Mesenchymal stem cell (in vitro differentiated cells and primary cell): ENCODE measurements at regions not wholly inside any gene's neighbourhood (a gene's known extent, or its start where the extent isn't known, plus 50 kb on each side); places are given as distances from the start of the nearest gene placed in this dataset.

Source experiments
- DNase-seq: peaks from one replicate; pipeline ENCODE4 v3.0.0-alpha.2; 2013
- H2AFZ ChIP-seq: one replicate; pipeline ENCODE4 v1.6.1; 2013; ENCODE audit warnings: low read depth, mild to moderate bottlenecking, control low read depth, inconsistent platforms, low read length, moderate library complexity
- H2AK5ac ChIP-seq: 2 replicates; pipeline ENCODE4 v1.6.1; 2013; ENCODE audit warnings: low read length, moderate library complexity, mild to moderate bottlenecking, inconsistent platforms; ENCODE audit not compliant: severe bottlenecking
- H2BK120ac ChIP-seq: one replicate; pipeline ENCODE4 v1.6.1; 2013; ENCODE audit warnings: low read depth, mild to moderate bottlenecking, inconsistent platforms, low read length, moderate library complexity
- H2BK12ac ChIP-seq, 2 experiments: one replicate each; pipeline ENCODE4 v1.6.1; 2013; ENCODE audit warnings: inconsistent platforms in 2 of 2, low read length in 2 of 2, mild to moderate bottlenecking in 2 of 2, moderate library complexity in 2 of 2, control low read depth in 1 of 2
- H2BK15ac ChIP-seq: one replicate; pipeline ENCODE4 v1.6.1; 2013; ENCODE audit warnings: mild to moderate bottlenecking, low read depth, inconsistent platforms; ENCODE audit not compliant: poor library complexity, severe bottlenecking
- H2BK5ac ChIP-seq: 2 replicates; pipeline ENCODE4 v1.6.1; 2013; ENCODE audit warnings: low read depth, mild to moderate bottlenecking, low read length, control low read depth, inconsistent platforms; ENCODE audit not compliant: poor library complexity, severe bottlenecking
- H3K14ac ChIP-seq, 2 experiments: one replicate each; pipeline ENCODE4 v1.6.1; 2013; ENCODE audit warnings: inconsistent platforms in 2 of 2, low read length in 2 of 2, control low read depth in 1 of 2, mild to moderate bottlenecking in 1 of 2, moderate library complexity in 1 of 2
- H3K18ac ChIP-seq, 2 experiments: one replicate each; pipeline ENCODE4 v1.6.1; 2013; ENCODE audit warnings: inconsistent platforms in 2 of 2, low read length in 2 of 2, control low read depth in 1 of 2, low read depth in 1 of 2, mild to moderate bottlenecking in 1 of 2
- H3K23ac ChIP-seq, 2 experiments: one replicate each; pipeline ENCODE4 v1.6.1; 2013; ENCODE audit warnings: inconsistent platforms in 2 of 2, low read length in 2 of 2, mild to moderate bottlenecking in 2 of 2, moderate library complexity in 2 of 2, control low read depth in 1 of 2
- H3K27ac ChIP-seq: 2 replicates; pipeline ENCODE4 v1.5.1; 2013; ENCODE audit warnings: mild to moderate bottlenecking, moderate library complexity, low read length, control low read depth, inconsistent platforms; ENCODE audit not compliant: poor library complexity, severe bottlenecking
- H3K27me3 ChIP-seq, 2 experiments: 2 replicates each; pipeline versions ENCODE4 v1.6.1 to v1.7.0; 2013; ENCODE audit warnings: low read length in 2 of 2, mild to moderate bottlenecking in 2 of 2, moderate library complexity in 2 of 2, control low read depth in 1 of 2, inconsistent platforms in 1 of 2; ENCODE audit not compliant: control insufficient read depth in 1 of 2, insufficient read depth in 1 of 2
- H3K36me3 ChIP-seq, 2 experiments: 2 replicates each; pipeline versions ENCODE4 v1.6.1 to v1.7.0; 2013; ENCODE audit warnings: low read length in 2 of 2, control low read depth in 1 of 2, inconsistent platforms in 1 of 2, low read depth in 1 of 2, mild to moderate bottlenecking in 1 of 2; ENCODE audit not compliant: insufficient read depth in 2 of 2, control insufficient read depth in 1 of 2
- H3K4ac ChIP-seq, 2 experiments: one replicate each; pipeline ENCODE4 v1.6.1; 2013; ENCODE audit warnings: inconsistent platforms in 2 of 2, low read length in 2 of 2, mild to moderate bottlenecking in 2 of 2, moderate library complexity in 2 of 2, control low read depth in 1 of 2, low read depth in 1 of 2
- H3K4me1 ChIP-seq: 2 replicates; pipeline ENCODE4 v1.6.1; 2013; ENCODE audit warnings: low read depth, low read length, control low read depth; ENCODE audit not compliant: control insufficient read depth, insufficient read depth
- H3K4me2 ChIP-seq: 2 replicates; pipeline ENCODE4 v1.6.1; 2013; ENCODE audit warnings: low read length, mild to moderate bottlenecking, inconsistent platforms; ENCODE audit not compliant: poor library complexity, severe bottlenecking
- H3K4me3 ChIP-seq, 2 experiments: 2 replicates each; pipeline versions ENCODE4 v1.5.1 to v1.7.0; 2013; ENCODE audit warnings: low read length in 2 of 2, mild to moderate bottlenecking in 2 of 2, control low read depth in 1 of 2, low read depth in 1 of 2; ENCODE audit not compliant: insufficient read depth in 1 of 2
- H3K79me1 ChIP-seq: replicated peaks from 2 replicates; pipeline ENCODE4 v1.6.1; 2013; ENCODE audit warnings: mild to moderate bottlenecking, control low read depth, low read length, inconsistent platforms; ENCODE audit not compliant: poor library complexity, severe bottlenecking
- H3K9ac ChIP-seq: 2 replicates; pipeline ENCODE4 v1.7.0; 2013; ENCODE audit warnings: mild to moderate bottlenecking, low read length, moderate library complexity
- H3K9me3 ChIP-seq: 2 replicates; pipeline ENCODE4 v1.7.0; 2013; ENCODE audit warnings: mild to moderate bottlenecking, low read length; ENCODE audit not compliant: control insufficient read depth
- H4K8ac ChIP-seq: one replicate; pipeline ENCODE4 v1.6.1; 2013; ENCODE audit warnings: inconsistent platforms, mild to moderate bottlenecking, low read length, moderate library complexity
- H4K91ac ChIP-seq: one replicate; pipeline ENCODE4 v1.6.1; 2013; ENCODE audit warnings: mild to moderate bottlenecking, low read length, inconsistent platforms
- WGBS: methylation state at CpG from one replicate; pipeline ENCODE4 v1.1.7; 2013; ENCODE audit warnings: mixed read lengths; 5-methylcytosine and 5-hydroxymethylcytosine counted together

GRCh38 chr12:131209082-131210070 is 255.7 kb downstream of the ADGRD1 start:
- DNase-seq = no peak
- Histone ChIP-seq H3K4ac (no peak overlapping the region), H3K18ac (no peak overlapping the region), H4K8ac (no peak overlapping the region), H2BK15ac (no peak overlapping the region), H3K9me3 (no peaks in the 10 kb centered on the region), H2AFZ (no peak overlapping the region), H4K91ac (no peak overlapping the region), H3K27ac (no peak overlapping the region), H2AK5ac (no peak overlapping the region), H3K23ac (no peak overlapping the region), H3K4me3 (no peak overlapping the region), H3K9ac (no peak overlapping the region), H3K4me2 (no peak overlapping the region), H3K79me1 (no peaks in the 10 kb centered on the region), H2BK12ac (no peak overlapping the region), H3K36me3 (no peaks in the 10 kb centered on the region), H2BK120ac (no peak overlapping the region), H3K4me1 (no peaks in the 10 kb centered on the region), H3K14ac (no peak overlapping the region), H2BK5ac (no peak overlapping the region), H3K27me3 (no peaks in the 10 kb centered on the region)
- 87% methylated on average over 21 of the region's 21 CpGs for WGBS

GRCh38 chr12:131210506-131211339 is 257.0 kb downstream of the ADGRD1 start:
- Histone ChIP-seq H3K4ac (no peak overlapping the region), H2AFZ (no peak overlapping the region), H2BK120ac (no peak overlapping the region), H3K27ac (no peak overlapping the region), H2AK5ac (no peak overlapping the region), H4K91ac (no peak overlapping the region), H3K18ac (no peak overlapping the region), H3K4me3 (no peak overlapping the region), H3K79me1 (no peaks in the 10 kb centered on the region), H3K4me2 (no peak overlapping the region), H3K14ac (no peak overlapping the region), H3K27me3 (no peaks in the 10 kb centered on the region), H2BK12ac (no peak overlapping the region), H3K23ac (no peak overlapping the region), H2BK5ac (no peak overlapping the region), H3K36me3 (no peaks in the 10 kb centered on the region), H2BK15ac (no peak overlapping the region), H3K4me1 (no peaks in the 10 kb centered on the region), H3K9ac (no peak overlapping the region), H4K8ac (no peak overlapping the region), H3K9me3 (no peaks in the 10 kb centered on the region)
- DNase-seq = no peak
- 52% methylated on average over 13 of the region's 13 CpGs for WGBS

GRCh38 chr12:131211340-131211938 is 257.7 kb downstream of the ADGRD1 start:
- H2BK15ac ChIP-seq = no peak overlapping the region
- H2AFZ ChIP-seq = no peak overlapping the region
- H2BK120ac ChIP-seq = no peak overlapping the region
- H3K23ac ChIP-seq = no peak overlapping the region
- no peak overlapping the region for H4K91ac ChIP-seq
- H2AK5ac ChIP-seq = no peak overlapping the region
- H3K18ac ChIP-seq = no peak overlapping the region
- H3K4me2 ChIP-seq = no peak overlapping the region
- no peak overlapping the region for H3K4me3 ChIP-seq
- H3K9ac ChIP-seq = no peak overlapping the region
- H2BK5ac ChIP-seq = no peak overlapping the region
- no peak overlapping the region for H4K8ac ChIP-seq
- WGBS = 81% methylated on average over 7 of the region's 9 CpGs
- H2BK12ac ChIP-seq = no peak overlapping the region
- no peaks in the 10 kb centered on the region for H3K36me3 ChIP-seq
- H3K4me1 ChIP-seq = no peaks in the 10 kb centered on the region
- H3K14ac ChIP-seq = no peak overlapping the region
- no peaks in the 10 kb centered on the region for H3K9me3 ChIP-seq
- no peak for DNase-seq
- H3K4ac ChIP-seq = no peak overlapping the region
- H3K79me1 ChIP-seq = no peaks in the 10 kb centered on the region
- no peak overlapping the region for H3K27ac ChIP-seq
- no peaks in the 10 kb centered on the region for H3K27me3 ChIP-seq
